Fibroblast of lung (primary cell): ENCODE measurements at regions not wholly inside any gene's neighbourhood (a gene's known extent, or its start where the extent isn't known, plus 50 kb on each side); places are given as distances from the start of the nearest gene placed in this dataset.

Source experiments
- CTCF ChIP-seq, 2 donors: IDR thresholded peaks in 1 of 2; conservative IDR thresholded peaks in 1 of 2; 1 replicate in 1 of 2; 2 replicates in 1 of 2; pipeline ENCODE4 v1.5.1; 2011 to 2012; ENCODE audit warnings: low read length in 2 of 2, control low read depth in 1 of 2, inconsistent platforms in 1 of 2, low read depth in 1 of 2, mild to moderate bottlenecking in 1 of 2
- EZH2 ChIP-seq: IDR thresholded peaks from 2 replicates; pipeline ENCODE4 v1.5.1; 2012; ENCODE audit warnings: low read length, control low read depth, mild to moderate bottlenecking; ENCODE audit errors: missing control alignments

- no peak for TF ChIP-seq CTCF (conservative IDR thresholded peaks at IDR 0.05 in 1 of 2, IDR thresholded peaks at IDR 0.05 in 1 of 2; ENCODE audit: low read depth in 1 of 2, low read length in 2 of 2)
- no peak for TF ChIP-seq EZH2
Measured at GRCh38 chr11:101397979-101398378, 185.8 kb downstream of the TRPC6 start.
